K562 (cell line): ENCODE measurements at regions not wholly inside any gene's neighbourhood (a gene's known extent, or its start where the extent isn't known, plus 50 kb on each side); places are given as distances from the start of the nearest gene placed in this dataset.
A peak's percentile ranks its signal among the peaks of the same experiment; 100 is the strongest.

ENCODE experiments used
- CGGBP1 ChIP-seq: fragments of 250-450 bp; sonication (Bioruptor Pico); IDR thresholded peaks from 2 replicates; pipeline ENCODE4 v1.9.0; 2021; ENCODE audit warnings: mild to moderate bottlenecking
- FOXO4 ChIP-seq: fragments of 450-650 bp; formaldehyde crosslinking; IDR thresholded peaks from 2 replicates; pipeline ENCODE4 v1.4.0; 2020; ENCODE audit warnings: mild to moderate bottlenecking, moderate library complexity
- FOXP4 ChIP-seq: sonication (generic); formaldehyde crosslinking; IDR thresholded peaks from 2 replicates; pipeline ENCODE4 v1.8.0; 2022; ENCODE audit warnings: mild to moderate bottlenecking, missing genetic modification reagents, borderline replicate concordance
- MAFF ChIP-seq: IDR thresholded peaks from 2 replicates; pipeline ENCODE4 v1.6.1; 2012; ENCODE audit warnings: low read length, improper control_type of control experiment
- MITF ChIP-seq: IDR thresholded peaks from 2 replicates; pipeline ENCODE4 v1.6.1; 2014; ENCODE audit warnings: antibody characterized with exemption
- MLLT1 ChIP-seq, 2 experiments: fragments of 450-650 bp; IDR thresholded peaks; 2 replicates each; pipeline ENCODE4 v1.6.1; 2016
- SP2 ChIP-seq: IDR thresholded peaks from 2 replicates; pipeline ENCODE4 v1.6.1; 2011; ENCODE audit warnings: mild to moderate bottlenecking, low read depth, low read length, moderate library complexity; ENCODE audit not compliant: poor library complexity, severe bottlenecking; ENCODE audit errors: extremely low read depth
- TOE1 ChIP-seq, 2 experiments: fragments of 450-650 bp in 1 of 2; sonication (generic) in 1 of 2; formaldehyde crosslinking in 1 of 2; IDR thresholded peaks; 2 replicates each; pipeline versions ENCODE4 v1.7.1 to v1.8.0; 2016 to 2022; ENCODE audit warnings: borderline replicate concordance in 2 of 2, mild to moderate bottlenecking in 2 of 2, antibody characterized with exemption in 1 of 2, inconsistent platforms in 1 of 2, low read depth in 1 of 2, missing genetic modification reagents in 1 of 2, moderate library complexity in 1 of 2
- ZBTB34 ChIP-seq: fragments of 250-450 bp; sonication (Bioruptor Pico); IDR thresholded peaks from 2 replicates; pipeline ENCODE4 v1.8.0; 2021; ENCODE audit warnings: mild to moderate bottlenecking, moderate library complexity
- ZFP1 ChIP-seq: fragments of 450-650 bp; formaldehyde crosslinking; IDR thresholded peaks from 2 replicates; pipeline ENCODE4 v1.4.0; 2020; ENCODE audit warnings: mild to moderate bottlenecking, mixed read lengths
- ZNF592 ChIP-seq: fragments of 450-650 bp; IDR thresholded peaks from 2 replicates; pipeline ENCODE4 v1.6.1; 2017; ENCODE audit warnings: antibody characterized with exemption, mild to moderate bottlenecking

GRCh38 chr1:102655034-102655433 lies 453.3 kb downstream of the COL11A1 start (continued):
- TF ChIP-seq FOXP4 = no peak
- no peak for TF ChIP-seq ZFP1 (CRISPR knock-in tag)
- no peak for TF ChIP-seq MITF
- no peak for TF ChIP-seq CGGBP1 (CRISPR knock-in tag)
- no peak for TF ChIP-seq SP2
- peak; percentile 89; the same call in 1 of the 2 replicates for TF ChIP-seq FOXO4 (CRISPR knock-in tag)
- TF ChIP-seq ZBTB34 = peak; percentile 81
- no peak for TF ChIP-seq MLLT1 (IDR thresholded peaks at IDR 0.05)
- TF ChIP-seq TOE1 (IDR thresholded peaks at IDR 0.05; ENCODE audit: borderline replicate concordance) = no peak
- TF ChIP-seq TOE1 (CRISPR knock-in tag; IDR thresholded peaks at IDR 0.05; ENCODE audit: borderline replicate concordance, low read depth) = no peak
- TF ChIP-seq ZNF592 = peak; percentile 73
- TF ChIP-seq MAFF = no peak
